SK-N-SH (cell line): ENCODE measurements at regions not wholly inside any gene's neighbourhood (a gene's known extent, or its start where the extent isn't known, plus 50 kb on each side); places are given as distances from the start of the nearest gene placed in this dataset.
"Not testable (repeated sequence)": the region's sequence is repeated elsewhere in the genome, so short reads cannot be mapped to it uniquely, and the experiment has no call there.

Source experiments
- CTCF ChIA-PET: fragments of 300-600, 350-600 bp; formaldehyde crosslinking; extraction: SDS; loops from one replicate; lab custom pipeline; 2021; lab: Yijun Ruan, JAX
- POLR2A ChIA-PET: fragments of 350-600 bp; sonication (Branson Sonifier 250); formaldehyde crosslinking; extraction: SDS; loops from one replicate; lab custom pipeline; 2020; ENCODE audit warnings: antibody characterized with exemption, inconsistent platforms; lab: Yijun Ruan, JAX
- DNase-seq: peaks from one replicate; pipeline ENCODE4 v3.0.0; 2012
- H2AFZ ChIP-seq: fragments of 200-600 bp; sonication (generic); 2 replicates; pipeline ENCODE4 v1.8.1; 2016; ENCODE audit warnings: antibody characterized with exemption, mild to moderate bottlenecking, low read depth
- H3F3A ChIP-seq: fragments of 200-600 bp; sonication (generic); replicated peaks from 2 replicates; pipeline ENCODE3; 2016; ENCODE audit warnings: antibody characterized with exemption, mild to moderate bottlenecking; ENCODE audit not compliant: insufficient read depth
- H3K27ac ChIP-seq, 2 experiments: fragments of 200-500 bp in 1 of 2; fragments of 200-600 bp in 1 of 2; sonication (Bioruptor generic) in 1 of 2; sonication (generic), shearing (Covaris generic) in 1 of 2; 2 replicates each; pipeline versions ENCODE4 v1.5.1 to v1.6.1; 2014 to 2016; ENCODE audit warnings: low read depth in 2 of 2, inconsistent platforms in 1 of 2, low read length in 1 of 2, mild to moderate bottlenecking in 1 of 2, mixed read lengths in 1 of 2
- H3K27me3 ChIP-seq: fragments of 200-600 bp; sonication (generic), shearing (Covaris generic); 2 replicates; pipeline ENCODE4 v1.6.1; 2016; ENCODE audit warnings: mixed run types; ENCODE audit not compliant: insufficient read depth
- H3K36me3 ChIP-seq, 2 experiments: fragments of 200-500 bp in 1 of 2; fragments of 200-600 bp in 1 of 2; sonication (Bioruptor generic) in 1 of 2; sonication (generic) in 1 of 2; replicated peaks in 1 of 2; 2 replicates each; pipeline versions ENCODE3 to v1.5.1; 2014 to 2016; ENCODE audit warnings: low read length in 1 of 2, mild to moderate bottlenecking in 1 of 2; ENCODE audit not compliant: insufficient read depth in 2 of 2, control insufficient read depth in 1 of 2
- H3K4me1 ChIP-seq, 2 experiments: fragments of 200-500 bp in 1 of 2; fragments of 200-600 bp in 1 of 2; sonication (Bioruptor generic) in 1 of 2; sonication (generic), shearing (Covaris generic) in 1 of 2; 2 replicates each; pipeline versions ENCODE4 v1.5.1 to v1.6.1; 2014 to 2016; ENCODE audit warnings: low read depth in 1 of 2, low read length in 1 of 2, mixed run types in 1 of 2; ENCODE audit not compliant: insufficient read depth in 2 of 2, control insufficient read depth in 1 of 2
- H3K4me2 ChIP-seq: fragments of 200-600 bp; sonication (generic), shearing (Covaris generic); 2 replicates; pipeline ENCODE4 v1.6.1; 2017; ENCODE audit warnings: mixed run types
- H3K4me3 ChIP-seq, 2 experiments: fragments of 200-500 bp in 1 of 2; fragments of 200-600 bp in 1 of 2; sonication (Bioruptor generic) in 1 of 2; sonication (generic), shearing (Covaris generic) in 1 of 2; 2 replicates each; pipeline versions ENCODE4 v1.5.1 to v1.8.1; 2014 to 2016; ENCODE audit warnings: low read depth in 2 of 2, inconsistent platforms in 1 of 2, low read length in 1 of 2, mild to moderate bottlenecking in 1 of 2, mixed read lengths in 1 of 2, moderate library complexity in 1 of 2
- H3K79me2 ChIP-seq: fragments of 200-600 bp; sonication (generic); 2 replicates; pipeline ENCODE4 v1.8.1; 2017; ENCODE audit warnings: mild to moderate bottlenecking; ENCODE audit not compliant: insufficient read depth
- H3K9ac ChIP-seq: fragments of 200-600 bp; sonication (generic); 2 replicates; pipeline ENCODE4 v1.6.1; 2017; ENCODE audit warnings: mixed run types
- H3K9me2 ChIP-seq: fragments of 200-600 bp; sonication (generic); 2 replicates; pipeline ENCODE4 v1.6.1; 2017; ENCODE audit warnings: mixed run types
- H3K9me3 ChIP-seq: fragments of 200-600 bp; sonication (generic); 2 replicates; pipeline ENCODE4 v1.6.1; 2017; ENCODE audit warnings: mixed run types, mild to moderate bottlenecking, moderate library complexity
- H4K20me1 ChIP-seq: fragments of 200-600 bp; sonication (generic); 2 replicates; pipeline ENCODE4 v1.6.1; 2017; ENCODE audit warnings: mild to moderate bottlenecking, mixed run types; ENCODE audit not compliant: insufficient read depth
- CHD2 ChIP-seq: fragments of 150-350 bp; IDR thresholded peaks from 2 replicates; pipeline ENCODE4 v1.6.1; 2018; ENCODE audit warnings: low read length; ENCODE audit not compliant: partially characterized antibody
- ELF1 ChIP-seq: IDR thresholded peaks from 2 replicates; pipeline ENCODE4 v1.4.0; 2012
- EZH2phosphoT487 ChIP-seq: fragments of 200-600 bp; sonication (generic); IDR thresholded peaks from 2 replicates; pipeline ENCODE4 v1.6.1; 2017; ENCODE audit warnings: low read depth, mixed run types, mild to moderate bottlenecking, antibody characterized with exemption, moderate library complexity, borderline replicate concordance
- GATA2 ChIP-seq: sonication (generic); formaldehyde crosslinking; IDR thresholded peaks from 2 replicates; pipeline ENCODE4 v1.5.0; 2020; ENCODE audit warnings: mild to moderate bottlenecking, missing genetic modification reagents
- MEF2A ChIP-seq: IDR thresholded peaks from 2 replicates; pipeline ENCODE4 v1.4.0; 2012; ENCODE audit warnings: low read depth, borderline replicate concordance
- POLR2AphosphoS5 ChIP-seq: IDR thresholded peaks from 2 replicates; pipeline ENCODE4 v1.6.1; 2012; ENCODE audit warnings: low read depth, low read length
- RAD21 ChIP-seq: IDR thresholded peaks from 2 replicates; pipeline ENCODE4 v1.6.1; 2012; ENCODE audit warnings: mild to moderate bottlenecking, low read length
- RCOR1 ChIP-seq: fragments of 150-350 bp; IDR thresholded peaks from 2 replicates; pipeline ENCODE4 v1.6.1; 2017; ENCODE audit warnings: antibody characterized with exemption, low read length
- SMC3 ChIP-seq: IDR thresholded peaks from 2 replicates; pipeline ENCODE4 v1.6.1; 2012; ENCODE audit warnings: low read depth, low read length, improper control_type of control experiment
- WGBS: methylation state at CpG from one replicate; pipeline ENCODE4 v1.1.6; 2017; ENCODE audit warnings: low lambda C conversion rate; 5-methylcytosine and 5-hydroxymethylcytosine counted together
- TF ChIP-seq, protein P1 (sequence below): IDR thresholded peaks from 2 replicates; pipeline ENCODE4 v1.4.0; 2012; ENCODE audit warnings: low read depth, borderline replicate concordance
- TF ChIP-seq, protein P2 (sequence below): fragments of 150-350 bp; IDR thresholded peaks from 2 replicates; pipeline ENCODE4 v1.6.1; 2016; ENCODE audit warnings: mild to moderate bottlenecking, low read depth, low read length
- TF ChIP-seq, protein P3 (sequence below): fragments of 200-600 bp; sonication (generic); IDR thresholded peaks from 2 replicates; pipeline ENCODE4 v1.6.1; 2017; ENCODE audit warnings: antibody characterized with exemption, mild to moderate bottlenecking, moderate library complexity
- TF ChIP-seq, protein P4 (sequence below): IDR thresholded peaks from 2 replicates; pipeline ENCODE4 v1.4.0; 2012; ENCODE audit warnings: low read depth, borderline replicate concordance

DNA sequence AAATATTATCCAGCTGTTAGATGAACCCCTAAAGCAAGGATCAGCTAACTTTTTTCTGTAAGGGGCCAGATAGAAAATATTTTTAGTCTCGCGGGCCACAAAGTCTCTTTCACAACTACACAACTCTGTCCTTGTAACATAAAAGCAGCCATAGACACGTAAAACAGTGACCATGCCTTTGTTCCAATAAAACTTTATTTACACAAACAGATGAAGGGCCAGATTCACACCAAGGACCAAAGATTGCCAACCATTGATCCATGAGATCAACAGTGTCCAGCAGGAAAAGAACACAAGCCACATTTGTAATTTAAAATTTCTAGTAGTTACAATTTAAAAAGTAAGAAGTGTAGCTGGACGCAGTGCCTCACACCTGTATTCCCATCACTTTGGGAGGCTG is 109.7 kb downstream of the PHETA1 start:
- ChIA-PET CTCF (interaction anchor here (1.2 to 2.0 kb wide), 3 partner anchors 9 to 39 kb away, joined by 3 to 8 read pairs (median 8); no protein-coding TSS in a partner anchor), POLR2A (no interaction called here)
- no peak overlapping the region for H3K27ac ChIP-seq
- no peaks in the 10 kb centered on the region for H3K27me3 ChIP-seq
- no peaks in the 10 kb centered on the region for H3F3A ChIP-seq
- no peaks in the 10 kb centered on the region for H3K79me2 ChIP-seq
- no peaks in the 10 kb centered on the region for H3K4me1 ChIP-seq
- 67% methylated on average over 4 of the region's 4 CpGs for WGBS
- H4K20me1 ChIP-seq = no peaks in the 10 kb centered on the region
- no peak overlapping the region for H2AFZ ChIP-seq
- H3K9me3 ChIP-seq = no peaks in the 10 kb centered on the region
- DNase-seq = no peak
- no peaks in the 10 kb centered on the region for H3K9me2 ChIP-seq
- TF ChIP-seq, protein P1, sequence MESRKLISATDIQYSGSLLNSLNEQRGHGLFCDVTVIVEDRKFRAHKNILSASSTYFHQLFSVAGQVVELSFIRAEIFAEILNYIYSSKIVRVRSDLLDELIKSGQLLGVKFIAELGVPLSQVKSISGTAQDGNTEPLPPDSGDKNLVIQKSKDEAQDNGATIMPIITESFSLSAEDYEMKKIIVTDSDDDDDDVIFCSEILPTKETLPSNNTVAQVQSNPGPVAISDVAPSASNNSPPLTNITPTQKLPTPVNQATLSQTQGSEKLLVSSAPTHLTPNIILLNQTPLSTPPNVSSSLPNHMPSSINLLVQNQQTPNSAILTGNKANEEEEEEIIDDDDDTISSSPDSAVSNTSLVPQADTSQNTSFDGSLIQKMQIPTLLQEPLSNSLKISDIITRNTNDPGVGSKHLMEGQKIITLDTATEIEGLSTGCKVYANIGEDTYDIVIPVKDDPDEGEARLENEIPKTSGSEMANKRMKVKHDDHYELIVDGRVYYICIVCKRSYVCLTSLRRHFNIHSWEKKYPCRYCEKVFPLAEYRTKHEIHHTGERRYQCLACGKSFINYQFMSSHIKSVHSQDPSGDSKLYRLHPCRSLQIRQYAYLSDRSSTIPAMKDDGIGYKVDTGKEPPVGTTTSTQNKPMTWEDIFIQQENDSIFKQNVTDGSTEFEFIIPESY = no peak
- TF ChIP-seq EZH2phosphoT487 = no peak
- no peak overlapping the region for H3K9ac ChIP-seq
- H3K4me2 ChIP-seq = no peak overlapping the region
- H3K36me3 ChIP-seq = no peaks in the 10 kb centered on the region
- no peak overlapping the region for H3K4me3 ChIP-seq

DNA sequence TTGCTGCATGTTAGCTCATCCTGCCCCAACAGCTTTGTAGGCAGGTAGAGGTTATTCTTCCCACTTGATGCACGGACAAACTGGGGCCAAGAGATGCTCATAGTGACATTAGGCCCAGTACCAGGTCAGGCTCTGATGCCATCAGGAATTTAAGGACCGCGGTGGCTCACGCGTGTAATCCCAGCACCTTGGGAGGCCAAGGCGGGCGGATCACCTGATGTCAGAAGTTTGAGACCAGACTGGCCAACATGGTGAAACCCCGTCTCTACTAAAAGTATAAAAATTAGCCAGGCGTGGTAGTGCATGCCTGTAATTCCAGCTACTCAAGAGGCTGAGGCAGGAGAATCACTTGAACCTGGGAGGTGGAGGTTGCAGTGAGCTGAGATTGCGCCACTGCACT is 110.8 kb downstream of the PHETA1 start:
- H2AFZ ChIP-seq, POLR2A ChIA-PET, H4K20me1 ChIP-seq, H3K27ac ChIP-seq, H3K4me1 ChIP-seq, H3K9ac ChIP-seq, H3F3A ChIP-seq, H3K36me3 ChIP-seq, H3K27me3 ChIP-seq, H3K9me2 ChIP-seq, H3K79me2 ChIP-seq, H3K4me2 ChIP-seq, H3K9me3 ChIP-seq, H3K4me3 ChIP-seq, DNase-seq: not testable (repeated sequence)
- 78% methylated on average over 10 of the region's 10 CpGs for WGBS
- CTCF ChIA-PET = interaction anchor here (0.7 kb wide), 2 partner anchors 41 to 165 kb away, joined by 3 to 4 read pairs; no protein-coding TSS in a partner anchor

DNA sequence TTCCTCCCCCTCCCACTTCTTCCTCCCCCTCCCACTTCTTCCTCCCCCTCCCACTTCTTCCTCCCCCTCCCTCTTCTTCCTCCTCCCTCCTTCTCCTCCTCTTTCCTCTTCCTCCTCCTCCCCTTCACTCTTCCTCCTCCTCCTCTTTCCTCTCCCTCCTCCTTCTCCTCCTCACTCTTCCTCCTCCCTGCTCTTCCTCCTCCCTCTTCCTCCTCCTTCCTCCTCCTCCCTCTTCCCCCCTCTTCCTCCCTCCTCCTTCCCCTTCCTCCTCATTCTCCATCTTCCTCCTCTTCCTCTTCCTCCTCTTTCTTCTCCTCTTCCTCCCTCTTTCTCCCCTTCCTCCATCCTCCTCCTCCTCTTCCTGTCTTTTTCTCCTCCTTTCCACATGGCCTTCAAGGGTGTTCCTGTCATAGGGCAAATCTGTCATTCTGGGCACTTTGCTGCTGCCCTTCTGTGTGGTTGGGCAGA is 111.4 kb downstream of the PHETA1 start:
- no peak overlapping the region for H3K4me2 ChIP-seq
- no peaks in the 10 kb centered on the region for H4K20me1 ChIP-seq
- DNase-seq = no peak
- no peaks in the 10 kb centered on the region for H3K9me3 ChIP-seq
- H3K27ac ChIP-seq = no peak overlapping the region
- no peaks in the 10 kb centered on the region for H3K36me3 ChIP-seq
- no peak for TF ChIP-seq RAD21
- TF ChIP-seq ELF1 = no peak
- TF ChIP-seq SMC3 = no peak
- TF ChIP-seq CHD2 = no peak
- no peak for TF ChIP-seq MEF2A
- no peak for TF ChIP-seq RCOR1
- TF ChIP-seq POLR2AphosphoS5 = no peak
- TF ChIP-seq, protein P2, sequence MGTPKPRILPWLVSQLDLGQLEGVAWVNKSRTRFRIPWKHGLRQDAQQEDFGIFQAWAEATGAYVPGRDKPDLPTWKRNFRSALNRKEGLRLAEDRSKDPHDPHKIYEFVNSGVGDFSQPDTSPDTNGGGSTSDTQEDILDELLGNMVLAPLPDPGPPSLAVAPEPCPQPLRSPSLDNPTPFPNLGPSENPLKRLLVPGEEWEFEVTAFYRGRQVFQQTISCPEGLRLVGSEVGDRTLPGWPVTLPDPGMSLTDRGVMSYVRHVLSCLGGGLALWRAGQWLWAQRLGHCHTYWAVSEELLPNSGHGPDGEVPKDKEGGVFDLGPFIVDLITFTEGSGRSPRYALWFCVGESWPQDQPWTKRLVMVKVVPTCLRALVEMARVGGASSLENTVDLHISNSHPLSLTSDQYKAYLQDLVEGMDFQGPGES = no peak
- TF ChIP-seq, protein P3, sequence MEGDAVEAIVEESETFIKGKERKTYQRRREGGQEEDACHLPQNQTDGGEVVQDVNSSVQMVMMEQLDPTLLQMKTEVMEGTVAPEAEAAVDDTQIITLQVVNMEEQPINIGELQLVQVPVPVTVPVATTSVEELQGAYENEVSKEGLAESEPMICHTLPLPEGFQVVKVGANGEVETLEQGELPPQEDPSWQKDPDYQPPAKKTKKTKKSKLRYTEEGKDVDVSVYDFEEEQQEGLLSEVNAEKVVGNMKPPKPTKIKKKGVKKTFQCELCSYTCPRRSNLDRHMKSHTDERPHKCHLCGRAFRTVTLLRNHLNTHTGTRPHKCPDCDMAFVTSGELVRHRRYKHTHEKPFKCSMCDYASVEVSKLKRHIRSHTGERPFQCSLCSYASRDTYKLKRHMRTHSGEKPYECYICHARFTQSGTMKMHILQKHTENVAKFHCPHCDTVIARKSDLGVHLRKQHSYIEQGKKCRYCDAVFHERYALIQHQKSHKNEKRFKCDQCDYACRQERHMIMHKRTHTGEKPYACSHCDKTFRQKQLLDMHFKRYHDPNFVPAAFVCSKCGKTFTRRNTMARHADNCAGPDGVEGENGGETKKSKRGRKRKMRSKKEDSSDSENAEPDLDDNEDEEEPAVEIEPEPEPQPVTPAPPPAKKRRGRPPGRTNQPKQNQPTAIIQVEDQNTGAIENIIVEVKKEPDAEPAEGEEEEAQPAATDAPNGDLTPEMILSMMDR = no peak
- TF ChIP-seq GATA2 (CRISPR knock-in tag) = no peak
- TF ChIP-seq, protein P4, sequence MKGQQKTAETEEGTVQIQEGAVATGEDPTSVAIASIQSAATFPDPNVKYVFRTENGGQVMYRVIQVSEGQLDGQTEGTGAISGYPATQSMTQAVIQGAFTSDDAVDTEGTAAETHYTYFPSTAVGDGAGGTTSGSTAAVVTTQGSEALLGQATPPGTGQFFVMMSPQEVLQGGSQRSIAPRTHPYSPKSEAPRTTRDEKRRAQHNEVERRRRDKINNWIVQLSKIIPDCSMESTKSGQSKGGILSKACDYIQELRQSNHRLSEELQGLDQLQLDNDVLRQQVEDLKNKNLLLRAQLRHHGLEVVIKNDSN = no peak
- H3K4me1 ChIP-seq = no peaks in the 10 kb centered on the region
- CTCF ChIA-PET = no interaction called here
- no peak overlapping the region for H3K9ac ChIP-seq
- no peaks in the 10 kb centered on the region for H3K9me2 ChIP-seq
- no peak overlapping the region for H2AFZ ChIP-seq
- no peaks in the 10 kb centered on the region for H3K27me3 ChIP-seq
- no peaks in the 10 kb centered on the region for H3K79me2 ChIP-seq
- no peaks in the 10 kb centered on the region for H3F3A ChIP-seq
- no peak overlapping the region for H3K4me3 ChIP-seq
- POLR2A ChIA-PET = no interaction called here
